Hippocampal formation (tissue), 2 donors: ENCODE measurements at regions not wholly inside any gene's neighbourhood (a gene's known extent, or its start where the extent isn't known, plus 50 kb on each side); places are given as distances from the start of the nearest gene placed in this dataset.
"Not testable (repeated sequence)": the region's sequence is repeated elsewhere in the genome, so short reads cannot be mapped to it uniquely, and the experiment has no call there.

ENCODE experiments used
- DNase-seq, 2 donors: peaks; one replicate each; lab custom pipeline; 2025; lab: John Stamatoyannopoulos, UW

DNA sequence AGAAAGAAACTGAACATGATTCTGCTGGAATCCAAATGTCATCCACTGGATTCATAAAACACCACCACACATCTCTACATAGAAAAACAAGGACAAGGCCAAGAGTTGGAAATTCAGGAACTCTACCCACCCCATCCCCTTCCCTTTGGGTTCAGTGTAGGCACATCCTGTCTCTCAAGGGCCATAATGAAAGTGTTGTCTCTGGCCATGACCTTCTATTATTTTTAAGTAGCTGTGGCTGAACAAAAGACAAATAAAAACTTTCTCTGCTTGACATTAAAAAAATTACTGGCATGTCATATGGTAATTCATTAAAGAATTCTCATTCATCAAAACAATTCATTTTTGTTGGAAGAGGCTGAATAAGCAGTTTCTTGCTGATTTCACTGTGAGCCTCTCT is 54.9 kb upstream of the ZBTB18 start:
- DNase-seq: no peak

DNA sequence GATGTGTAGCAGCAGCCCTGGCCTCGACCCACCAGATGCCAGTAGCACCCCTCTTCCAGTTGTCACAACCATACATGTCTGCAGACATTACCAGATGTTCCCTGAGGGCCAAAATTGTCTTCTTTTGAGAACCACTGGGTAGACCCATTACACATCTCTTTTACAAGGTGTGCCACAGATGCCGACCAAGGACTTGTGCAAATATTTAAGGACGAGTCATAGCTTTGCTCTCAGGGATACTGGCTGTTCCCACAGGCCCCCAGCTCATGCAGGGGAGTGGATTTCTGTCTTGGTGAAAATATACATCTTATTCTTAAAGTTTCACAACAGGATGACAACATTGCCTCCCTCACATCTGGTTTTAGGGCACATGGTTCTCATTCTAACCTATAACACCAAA is 59.4 kb upstream of the ZBTB18 start:
- DNase-seq: no peak

DNA sequence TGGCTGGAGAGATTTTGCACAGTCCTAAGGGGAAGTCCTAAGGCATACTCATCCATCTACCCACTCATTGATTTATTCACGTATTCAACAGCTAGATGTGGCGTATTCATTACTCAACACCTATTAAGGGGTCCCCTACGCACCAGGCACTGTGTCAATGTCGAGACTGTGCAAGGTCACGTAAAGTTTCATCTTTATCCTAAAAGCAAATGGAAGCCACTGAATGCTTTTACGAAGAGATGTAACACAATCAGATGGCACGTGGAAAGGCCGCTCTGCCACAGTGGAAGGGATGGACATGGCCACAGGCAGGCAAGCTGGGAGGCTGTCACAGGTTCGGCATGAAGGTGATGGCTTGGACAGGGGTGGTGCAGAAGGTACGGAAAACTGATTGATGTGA is 66.3 kb upstream of the ZBTB18 start:
- DNase-seq: no peak

GRCh38 chr1:243982447-243983018 is 68.5 kb upstream of the ZBTB18 start:
- DNase-seq: no peak

DNA sequence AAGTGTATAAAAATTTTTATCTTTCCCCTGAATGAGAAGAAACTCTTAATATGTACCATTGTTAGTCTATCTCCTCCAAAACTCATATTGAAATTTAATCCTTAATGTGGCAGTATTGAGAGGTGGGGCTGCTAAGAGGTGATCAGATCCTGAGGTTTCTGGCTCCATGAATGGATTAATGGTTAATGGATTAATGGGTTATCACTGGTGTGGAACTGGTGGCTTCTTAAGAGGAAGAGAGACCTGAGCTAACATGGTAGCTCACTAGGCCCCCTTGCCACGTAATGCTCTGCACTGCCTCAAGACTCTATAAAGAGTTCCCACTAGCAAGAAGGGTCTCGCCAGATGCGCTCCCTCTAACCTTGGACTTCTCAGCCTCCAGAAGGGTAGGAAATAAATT is 70.6 kb upstream of the ZBTB18 start:
- DNase-seq: no peak

DNA sequence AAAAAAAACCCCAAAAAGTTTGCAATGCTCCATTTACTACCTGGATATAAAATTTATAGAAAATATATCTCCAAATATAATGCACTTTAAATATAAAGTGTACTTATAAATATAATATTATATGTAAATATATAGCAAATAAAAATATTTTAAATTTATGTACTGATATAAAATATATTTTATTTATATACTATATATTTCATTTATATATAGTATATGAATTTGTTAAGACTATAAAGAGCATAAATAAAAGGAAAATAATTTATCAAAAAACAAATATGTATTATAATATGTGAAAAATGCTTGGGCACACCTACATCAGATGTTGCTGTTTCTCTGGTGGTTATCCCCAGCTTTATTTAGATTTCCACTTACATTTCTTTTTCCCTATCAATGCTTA is 71.0 kb upstream of the ZBTB18 start:
- DNase-seq: no peak

DNA sequence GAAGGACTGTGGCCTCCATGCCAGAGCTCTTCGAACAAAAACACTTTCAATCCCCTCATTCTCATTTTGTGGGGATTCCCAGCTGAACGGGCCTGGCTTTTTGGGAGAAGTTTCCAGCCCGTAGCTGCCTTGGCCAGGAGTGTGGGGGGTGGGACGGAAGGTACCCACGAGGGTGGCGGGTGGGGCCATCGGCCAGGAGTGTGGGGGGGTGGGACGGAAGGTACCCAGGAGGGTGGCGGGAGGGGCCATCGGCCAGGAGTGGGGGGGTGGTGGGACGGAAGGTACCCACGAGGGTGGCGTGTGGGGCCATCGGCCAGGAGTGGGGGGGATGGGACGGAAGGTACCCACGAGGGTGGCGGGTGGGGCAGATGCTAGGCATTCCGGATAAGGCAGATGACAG is 71.7 kb upstream of the ZBTB18 start:
- DNase-seq: no peak

GRCh38 chr1:243977094-243977493 is 74.0 kb upstream of the ZBTB18 start:
- DNase-seq: no peak

- DNase-seq: no peak
Observed at GRCh38 chr1:243974451-243975292, 76.4 kb upstream of the ZBTB18 start.

DNA sequence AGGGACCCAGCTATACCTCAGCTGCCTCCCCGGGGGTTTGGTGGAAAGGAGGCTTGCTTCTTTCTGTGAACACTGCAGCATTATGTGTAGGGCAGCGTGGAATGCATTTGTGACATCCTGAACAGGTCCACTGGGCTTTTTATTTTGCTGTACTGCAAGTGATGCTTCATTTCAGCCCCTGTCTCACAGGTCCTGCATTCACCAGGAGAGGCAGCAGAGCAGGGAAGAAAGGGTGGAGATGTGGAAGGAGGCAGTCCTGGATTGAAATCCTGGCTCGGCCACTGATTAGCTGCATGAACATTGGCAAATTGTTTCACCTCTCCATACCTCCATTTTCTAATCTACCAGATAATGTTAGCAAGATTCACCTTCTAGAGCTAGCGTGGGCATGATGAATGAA is 77.9 kb upstream of the ZBTB18 start:
- no peak for DNase-seq

DNA sequence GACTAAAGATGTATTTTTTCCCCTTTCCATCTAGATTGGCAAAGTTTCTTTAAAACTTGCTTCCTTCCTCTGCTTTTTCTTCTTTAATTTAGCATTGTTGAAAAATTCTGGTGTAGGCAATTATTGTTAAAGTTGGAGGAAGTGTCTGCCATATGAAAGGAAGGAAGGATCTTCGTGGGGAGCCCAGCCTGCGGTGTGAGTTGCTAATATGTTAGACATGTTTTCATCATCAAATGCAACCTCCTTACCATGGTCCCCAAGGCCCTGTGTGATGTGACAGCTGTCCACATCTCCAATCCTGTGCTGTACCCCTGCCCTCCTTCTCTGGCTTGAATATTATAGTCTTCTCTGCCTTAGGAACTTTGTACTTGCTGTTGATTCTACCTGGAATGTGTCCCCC is 81.0 kb upstream of the ZBTB18 start:
- DNase-seq: no peak

GRCh38 chr1:243968413-243968812 is 82.7 kb upstream of the ZBTB18 start:
- no peak for DNase-seq

GRCh38 chr1:243964915-243965314 is 86.2 kb upstream of the ZBTB18 start:
- DNase-seq: no peak

GRCh38 chr1:243963571-243963970 is 87.5 kb upstream of the ZBTB18 start:
- DNase-seq: no peak

DNA sequence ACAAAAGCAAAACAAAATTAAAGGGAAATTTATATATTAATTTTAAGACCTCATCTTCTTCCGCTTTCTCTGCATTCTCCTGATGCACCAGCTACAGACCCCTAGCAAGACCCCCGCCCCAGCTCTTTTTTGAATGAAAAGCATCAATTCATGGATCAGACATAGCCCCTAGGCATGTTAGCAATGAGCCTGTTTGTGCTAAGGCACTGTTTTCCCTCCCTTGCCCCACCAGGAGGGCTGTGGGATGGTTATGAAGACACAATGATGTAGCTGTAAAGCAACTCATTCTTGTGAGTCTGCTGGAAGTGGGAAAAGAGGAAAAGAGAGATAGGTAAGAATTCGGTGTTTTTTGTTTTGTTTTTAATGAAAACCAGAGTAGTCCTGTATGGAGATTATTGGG is 88.5 kb upstream of the ZBTB18 start:
- no peak for DNase-seq

DNA sequence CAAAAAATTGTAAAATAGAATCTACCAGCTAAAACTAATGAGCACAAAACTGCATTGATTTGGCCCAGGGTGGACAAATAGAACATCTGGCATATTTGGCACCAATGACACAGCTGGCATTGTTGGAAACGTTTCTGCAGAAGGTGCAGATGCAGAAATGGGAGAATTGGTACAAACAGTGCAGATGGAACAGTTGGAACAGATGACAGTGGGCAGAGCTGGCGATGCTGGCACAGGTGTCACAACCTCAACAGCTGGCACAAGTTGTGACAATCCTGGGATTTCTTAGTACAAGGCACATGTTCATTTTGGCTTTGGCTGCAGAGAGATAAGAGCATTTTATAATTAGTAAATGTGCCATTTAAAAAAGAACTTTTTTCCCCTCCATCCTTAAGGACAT is 91.1 kb upstream of the ZBTB18 start:
- no peak for DNase-seq

GRCh38 chr1:243957141-243957540 is 93.9 kb upstream of the ZBTB18 start:
- DNase-seq: no peak

DNA sequence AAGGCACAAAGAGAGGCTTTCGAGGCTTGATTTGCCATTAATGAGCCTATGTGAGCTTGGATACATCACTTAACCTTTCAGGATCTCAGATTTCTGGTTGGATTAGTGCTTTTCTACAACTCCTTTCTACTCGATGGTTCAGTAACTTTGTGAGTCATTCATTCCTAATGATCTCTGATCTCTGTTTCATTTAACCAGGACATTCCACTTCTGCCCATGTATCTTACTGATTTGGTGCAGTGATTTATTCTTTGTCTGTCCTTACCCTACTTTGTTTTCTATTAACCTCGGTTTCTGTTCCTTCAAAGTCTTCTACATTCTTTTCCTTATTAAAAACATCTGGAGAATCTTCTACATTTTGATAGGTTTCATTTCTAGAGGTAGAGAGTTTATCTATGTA is 94.6 kb upstream of the ZBTB18 start:
- no peak for DNase-seq

- DNase-seq: not testable (repeated sequence)
Observed at GRCh38 chr1:243951207-243951606, 99.9 kb upstream of the ZBTB18 start.

- no peak for DNase-seq
Observed at GRCh38 chr1:243950166-243950565, 100.1 kb upstream of the AKT3 start.

GRCh38 chr1:243946946-243947345 is 96.9 kb upstream of the AKT3 start:
- DNase-seq: peak in 1 of 2 donors; percentile 15

- DNase-seq: no peak
Observed at GRCh38 chr1:243946253-243946652, 96.2 kb upstream of the AKT3 start.

DNA sequence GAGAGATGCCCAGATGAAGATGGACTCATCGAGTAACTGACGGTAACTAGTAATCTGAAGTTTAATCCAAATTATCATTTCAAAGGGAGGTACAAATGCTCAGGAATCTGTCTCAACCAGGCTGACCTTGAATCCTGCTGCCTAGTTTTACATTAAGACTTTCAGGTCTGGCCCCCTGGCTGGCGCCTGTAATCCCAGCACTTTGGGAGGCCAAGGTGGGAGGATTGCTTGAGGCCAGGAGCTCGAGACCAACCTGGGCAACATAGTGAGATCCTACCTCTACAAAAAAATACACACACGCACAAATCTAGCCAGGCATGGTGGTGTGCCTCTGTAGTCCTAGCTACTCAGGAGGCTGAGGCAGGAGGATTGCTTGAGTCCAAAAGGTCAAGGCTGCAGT is 95.7 kb upstream of the AKT3 start:
- DNase-seq: no peak
